A673 (cell line): ENCODE measurements at regions not wholly inside any gene's neighbourhood (a gene's known extent, or its start where the extent isn't known, plus 50 kb on each side); places are given as distances from the start of the nearest gene placed in this dataset.

Experiments used
- EZH2 ChIP-seq: fragments of 200-600 bp; sonication (generic); IDR thresholded peaks from 2 replicates; pipeline ENCODE4 v1.6.1; 2017; ENCODE audit warnings: borderline replicate concordance, low read depth, mild to moderate bottlenecking, mixed read lengths, antibody characterized with exemption, low read length; ENCODE audit not compliant: poor library complexity, severe bottlenecking
- TF ChIP-seq, protein P1 (sequence below): fragments of 300-800, 200-600 bp; sonication (generic); conservative IDR thresholded peaks from 2 replicates; pipeline ENCODE4 v1.5.1; 2017; ENCODE audit warnings: low read depth, mild to moderate bottlenecking, antibody characterized with exemption, low read length, moderate library complexity, mixed read lengths

DNA sequence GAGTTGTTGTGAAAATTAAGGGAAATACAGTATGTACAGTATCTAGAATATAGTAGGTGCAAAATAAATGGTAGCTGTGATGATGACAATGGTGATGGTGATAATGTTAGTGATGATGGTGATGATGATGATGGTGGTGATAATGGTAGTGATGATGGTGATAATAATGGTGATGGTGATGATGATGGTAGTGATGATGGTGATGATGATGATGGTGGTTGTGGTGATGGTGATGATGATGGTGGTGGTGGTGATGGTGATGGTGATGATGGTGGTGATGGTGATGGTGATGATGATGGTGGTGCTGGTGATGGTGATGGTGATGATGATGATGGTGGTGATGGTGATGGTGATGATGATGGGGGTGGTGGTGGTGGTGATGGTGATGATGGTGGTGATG is 91.3 kb upstream of the FOXF1 start:
- TF ChIP-seq, protein P1, sequence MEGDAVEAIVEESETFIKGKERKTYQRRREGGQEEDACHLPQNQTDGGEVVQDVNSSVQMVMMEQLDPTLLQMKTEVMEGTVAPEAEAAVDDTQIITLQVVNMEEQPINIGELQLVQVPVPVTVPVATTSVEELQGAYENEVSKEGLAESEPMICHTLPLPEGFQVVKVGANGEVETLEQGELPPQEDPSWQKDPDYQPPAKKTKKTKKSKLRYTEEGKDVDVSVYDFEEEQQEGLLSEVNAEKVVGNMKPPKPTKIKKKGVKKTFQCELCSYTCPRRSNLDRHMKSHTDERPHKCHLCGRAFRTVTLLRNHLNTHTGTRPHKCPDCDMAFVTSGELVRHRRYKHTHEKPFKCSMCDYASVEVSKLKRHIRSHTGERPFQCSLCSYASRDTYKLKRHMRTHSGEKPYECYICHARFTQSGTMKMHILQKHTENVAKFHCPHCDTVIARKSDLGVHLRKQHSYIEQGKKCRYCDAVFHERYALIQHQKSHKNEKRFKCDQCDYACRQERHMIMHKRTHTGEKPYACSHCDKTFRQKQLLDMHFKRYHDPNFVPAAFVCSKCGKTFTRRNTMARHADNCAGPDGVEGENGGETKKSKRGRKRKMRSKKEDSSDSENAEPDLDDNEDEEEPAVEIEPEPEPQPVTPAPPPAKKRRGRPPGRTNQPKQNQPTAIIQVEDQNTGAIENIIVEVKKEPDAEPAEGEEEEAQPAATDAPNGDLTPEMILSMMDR: no peak
- TF ChIP-seq EZH2: no peak
